K562 (cell line): ENCODE measurements at regions not wholly inside any gene's neighbourhood (a gene's known extent, or its start where the extent isn't known, plus 50 kb on each side); places are given as distances from the start of the nearest gene placed in this dataset.

Source experiments
- EGR1 ChIP-seq: fragments of 450-650 bp; conservative IDR thresholded peaks from 2 replicates; pipeline ENCODE4 v1.6.1; 2017; ENCODE audit warnings: mild to moderate bottlenecking
- POLR2A ChIP-seq: fragments of 450-650 bp; conservative IDR thresholded peaks from 2 replicates; pipeline ENCODE4 v1.6.1; 2016
- SP1 ChIP-seq: sonication (generic); formaldehyde crosslinking; IDR thresholded peaks from 2 replicates; pipeline ENCODE4 v1.8.1; 2022; ENCODE audit warnings: mild to moderate bottlenecking, missing genetic modification reagents
- SPI1 ChIP-seq: IDR thresholded peaks from 2 replicates; pipeline ENCODE4 v1.6.1; 2011; ENCODE audit warnings: low read depth, low read length, control low read depth, borderline replicate concordance
- TAF7 ChIP-seq: fragments of 450-650 bp; IDR thresholded peaks from 2 replicates; pipeline ENCODE4 v1.6.1; 2016; ENCODE audit warnings: missing genetic modification characterization, missing compliant biosample characterization
- ZNF165 ChIP-seq: fragments of 250-450 bp; sonication (Bioruptor Pico); IDR thresholded peaks from 2 replicates; pipeline ENCODE4 v1.4.0; 2020; ENCODE audit warnings: borderline replicate concordance
- ZNF707 ChIP-seq: fragments of 250-450 bp; sonication (Bioruptor Pico); conservative IDR thresholded peaks from 2 replicates; pipeline ENCODE4 v1.8.0; 2022; ENCODE audit warnings: inconsistent platforms, mild to moderate bottlenecking, moderate library complexity
- TF ChIP-seq, protein P1 (sequence below): sonication (generic); formaldehyde crosslinking; IDR thresholded peaks from 2 replicates; pipeline ENCODE4 v1.8.0; 2023; ENCODE audit warnings: missing genetic modification reagents, mild to moderate bottlenecking, borderline replicate concordance
- TF ChIP-seq, protein P2 (sequence below), 3 experiments: IDR thresholded peaks in 2 of 3; conservative IDR thresholded peaks in 1 of 3; 2 replicates each; pipeline ENCODE4 v1.5.1; 2011 to 2012; ENCODE audit warnings: low read length in 3 of 3, mild to moderate bottlenecking in 3 of 3, control low read depth in 2 of 3, improper control_type of control experiment in 1 of 3, inconsistent platforms in 1 of 3, low read depth in 1 of 3, mixed read lengths in 1 of 3, moderate library complexity in 1 of 3; ENCODE audit not compliant: insufficient read depth in 2 of 3

DNA sequence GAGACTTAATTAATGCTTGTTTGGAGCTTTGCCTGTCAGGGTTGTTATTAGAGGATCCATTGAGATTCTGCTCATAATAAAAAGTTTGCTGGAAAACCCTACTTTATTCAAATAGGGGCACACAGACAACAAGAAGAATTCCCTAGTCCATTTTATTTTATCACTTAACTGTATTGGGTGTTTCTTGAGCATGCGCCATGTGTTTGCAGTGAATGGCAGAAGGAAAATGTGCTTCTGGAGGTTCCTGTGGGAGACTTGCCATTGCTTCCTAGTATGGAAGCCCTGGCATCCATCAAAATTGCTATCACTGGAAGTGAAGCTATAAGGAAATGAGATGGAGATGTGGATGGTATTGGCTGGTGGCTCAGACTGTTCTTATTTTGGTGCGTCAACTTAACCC is 106.6 kb upstream of the GALNT18 start:
- TF ChIP-seq EGR1 (no peak), POLR2A (no peak), ZNF165 (CRISPR knock-in tag) (no peak), ZNF707 (no peak), SP1 (CRISPR knock-in tag) (no peak), TAF7 (tag) (no peak), SPI1 (no peak)
- TF ChIP-seq, protein P1, sequence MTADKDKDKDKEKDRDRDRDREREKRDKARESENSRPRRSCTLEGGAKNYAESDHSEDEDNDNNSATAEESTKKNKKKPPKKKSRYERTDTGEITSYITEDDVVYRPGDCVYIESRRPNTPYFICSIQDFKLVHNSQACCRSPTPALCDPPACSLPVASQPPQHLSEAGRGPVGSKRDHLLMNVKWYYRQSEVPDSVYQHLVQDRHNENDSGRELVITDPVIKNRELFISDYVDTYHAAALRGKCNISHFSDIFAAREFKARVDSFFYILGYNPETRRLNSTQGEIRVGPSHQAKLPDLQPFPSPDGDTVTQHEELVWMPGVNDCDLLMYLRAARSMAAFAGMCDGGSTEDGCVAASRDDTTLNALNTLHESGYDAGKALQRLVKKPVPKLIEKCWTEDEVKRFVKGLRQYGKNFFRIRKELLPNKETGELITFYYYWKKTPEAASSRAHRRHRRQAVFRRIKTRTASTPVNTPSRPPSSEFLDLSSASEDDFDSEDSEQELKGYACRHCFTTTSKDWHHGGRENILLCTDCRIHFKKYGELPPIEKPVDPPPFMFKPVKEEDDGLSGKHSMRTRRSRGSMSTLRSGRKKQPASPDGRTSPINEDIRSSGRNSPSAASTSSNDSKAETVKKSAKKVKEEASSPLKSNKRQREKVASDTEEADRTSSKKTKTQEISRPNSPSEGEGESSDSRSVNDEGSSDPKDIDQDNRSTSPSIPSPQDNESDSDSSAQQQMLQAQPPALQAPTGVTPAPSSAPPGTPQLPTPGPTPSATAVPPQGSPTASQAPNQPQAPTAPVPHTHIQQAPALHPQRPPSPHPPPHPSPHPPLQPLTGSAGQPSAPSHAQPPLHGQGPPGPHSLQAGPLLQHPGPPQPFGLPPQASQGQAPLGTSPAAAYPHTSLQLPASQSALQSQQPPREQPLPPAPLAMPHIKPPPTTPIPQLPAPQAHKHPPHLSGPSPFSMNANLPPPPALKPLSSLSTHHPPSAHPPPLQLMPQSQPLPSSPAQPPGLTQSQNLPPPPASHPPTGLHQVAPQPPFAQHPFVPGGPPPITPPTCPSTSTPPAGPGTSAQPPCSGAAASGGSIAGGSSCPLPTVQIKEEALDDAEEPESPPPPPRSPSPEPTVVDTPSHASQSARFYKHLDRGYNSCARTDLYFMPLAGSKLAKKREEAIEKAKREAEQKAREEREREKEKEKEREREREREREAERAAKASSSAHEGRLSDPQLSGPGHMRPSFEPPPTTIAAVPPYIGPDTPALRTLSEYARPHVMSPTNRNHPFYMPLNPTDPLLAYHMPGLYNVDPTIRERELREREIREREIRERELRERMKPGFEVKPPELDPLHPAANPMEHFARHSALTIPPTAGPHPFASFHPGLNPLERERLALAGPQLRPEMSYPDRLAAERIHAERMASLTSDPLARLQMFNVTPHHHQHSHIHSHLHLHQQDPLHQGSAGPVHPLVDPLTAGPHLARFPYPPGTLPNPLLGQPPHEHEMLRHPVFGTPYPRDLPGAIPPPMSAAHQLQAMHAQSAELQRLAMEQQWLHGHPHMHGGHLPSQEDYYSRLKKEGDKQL (CRISPR knock-in tag), result no peak
- TF ChIP-seq, protein P2, sequence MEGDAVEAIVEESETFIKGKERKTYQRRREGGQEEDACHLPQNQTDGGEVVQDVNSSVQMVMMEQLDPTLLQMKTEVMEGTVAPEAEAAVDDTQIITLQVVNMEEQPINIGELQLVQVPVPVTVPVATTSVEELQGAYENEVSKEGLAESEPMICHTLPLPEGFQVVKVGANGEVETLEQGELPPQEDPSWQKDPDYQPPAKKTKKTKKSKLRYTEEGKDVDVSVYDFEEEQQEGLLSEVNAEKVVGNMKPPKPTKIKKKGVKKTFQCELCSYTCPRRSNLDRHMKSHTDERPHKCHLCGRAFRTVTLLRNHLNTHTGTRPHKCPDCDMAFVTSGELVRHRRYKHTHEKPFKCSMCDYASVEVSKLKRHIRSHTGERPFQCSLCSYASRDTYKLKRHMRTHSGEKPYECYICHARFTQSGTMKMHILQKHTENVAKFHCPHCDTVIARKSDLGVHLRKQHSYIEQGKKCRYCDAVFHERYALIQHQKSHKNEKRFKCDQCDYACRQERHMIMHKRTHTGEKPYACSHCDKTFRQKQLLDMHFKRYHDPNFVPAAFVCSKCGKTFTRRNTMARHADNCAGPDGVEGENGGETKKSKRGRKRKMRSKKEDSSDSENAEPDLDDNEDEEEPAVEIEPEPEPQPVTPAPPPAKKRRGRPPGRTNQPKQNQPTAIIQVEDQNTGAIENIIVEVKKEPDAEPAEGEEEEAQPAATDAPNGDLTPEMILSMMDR (IDR thresholded peaks at IDR 0.05 in 2 of 3, conservative IDR thresholded peaks at IDR 0.05 in 1 of 3; ENCODE audit: insufficient read depth in 2 of 3, low read depth in 1 of 3, low read length in 3 of 3), result no peak
